HG03060 (cell line): ENCODE measurements at regions not wholly inside any gene's neighbourhood (a gene's known extent, or its start where the extent isn't known, plus 50 kb on each side); places are given as distances from the start of the nearest gene placed in this dataset.

ENCODE experiments used
- ATAC-seq: cut with Tn5 transposase; IDR thresholded peaks from one replicate; pipeline ENCODE4 v1.9.1; 2021; ENCODE audit warnings: low read depth, moderate number of reproducible peaks; ENCODE audit not compliant: unreplicated experiment

GRCh38 chr13:73499695-73500094 is 440.9 kb downstream of the KLF5 start:
- ATAC-seq, result no peak

- ATAC-seq, result no peak
These were observed 438.6 kb downstream of the KLF5 start for GRCh38 chr13:73497430-73497829.

- no peak for ATAC-seq
These were observed 437.9 kb downstream of the KLF5 start for GRCh38 chr13:73496711-73497110.

- ATAC-seq, result no peak
These were observed 434.0 kb downstream of the KLF5 start for GRCh38 chr13:73492811-73493210.

GRCh38 chr13:73482556-73482955 is 423.8 kb downstream of the KLF5 start:
- no peak for ATAC-seq

- no peak for ATAC-seq
These were observed 423.2 kb downstream of the KLF5 start for GRCh38 chr13:73481886-73482445.

- no peak for ATAC-seq
These were observed 422.2 kb downstream of the KLF5 start for GRCh38 chr13:73480779-73481559.

- ATAC-seq, result no peak
These were observed 421.1 kb downstream of the KLF5 start for GRCh38 chr13:73479856-73480255.

GRCh38 chr13:73479351-73479750 is 420.5 kb downstream of the KLF5 start:
- no peak for ATAC-seq

GRCh38 chr13:73477441-73477840 is 418.6 kb downstream of the KLF5 start:
- no peak for ATAC-seq

- no peak for ATAC-seq
These were observed 414.2 kb downstream of the KLF5 start for GRCh38 chr13:73473016-73473415.

GRCh38 chr13:73467125-73467524 is 408.3 kb downstream of the KLF5 start:
- ATAC-seq, result no peak

GRCh38 chr13:73466561-73466960 is 407.8 kb downstream of the KLF5 start:
- no peak for ATAC-seq

GRCh38 chr13:73465617-73465971 is 406.8 kb downstream of the KLF5 start:
- no peak for ATAC-seq

GRCh38 chr13:73464758-73465616 is 406.2 kb downstream of the KLF5 start:
- ATAC-seq, result no peak

- no peak for ATAC-seq
These were observed 403.4 kb downstream of the KLF5 start for GRCh38 chr13:73462241-73462640.

GRCh38 chr13:73451221-73452029 is 392.6 kb downstream of the KLF5 start:
- no peak for ATAC-seq

- ATAC-seq, result no peak
These were observed 391.8 kb downstream of the KLF5 start for GRCh38 chr13:73450583-73450982.

GRCh38 chr13:73449252-73449651 is 390.4 kb downstream of the KLF5 start:
- no peak for ATAC-seq

- ATAC-seq, result no peak
These were observed 381.6 kb downstream of the KLF5 start for GRCh38 chr13:73440296-73440895.
